HG03432 (cell line): ENCODE measurements at regions not wholly inside any gene's neighbourhood (a gene's known extent, or its start where the extent isn't known, plus 50 kb on each side); places are given as distances from the start of the nearest gene placed in this dataset.

Experiments used
- ATAC-seq: cut with Tn5 transposase; IDR thresholded peaks from one replicate; pipeline ENCODE4 v1.9.1; 2021; ENCODE audit warnings: mild to moderate bottlenecking, moderate library complexity; ENCODE audit not compliant: unreplicated experiment

DNA sequence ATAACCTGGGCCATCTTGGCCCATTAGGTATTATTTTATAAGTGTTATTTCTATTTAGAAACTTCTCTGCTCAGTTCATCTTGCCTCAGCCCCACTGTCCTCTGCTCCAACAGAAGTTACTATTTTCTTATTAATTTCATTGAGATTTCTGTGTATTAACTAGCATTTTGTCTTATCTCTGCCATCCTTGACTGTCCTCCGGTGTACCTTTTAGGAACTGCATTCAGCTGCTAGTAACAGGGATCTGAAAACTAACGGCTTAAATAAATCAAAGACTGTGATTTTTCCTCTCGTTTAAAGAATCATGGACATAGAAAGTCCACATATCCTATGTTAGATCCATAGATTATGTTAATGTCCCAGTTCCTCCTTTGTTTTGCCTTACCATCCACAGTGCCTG, 382.5 kb downstream of the MATN1 start:
- no peak for ATAC-seq

DNA sequence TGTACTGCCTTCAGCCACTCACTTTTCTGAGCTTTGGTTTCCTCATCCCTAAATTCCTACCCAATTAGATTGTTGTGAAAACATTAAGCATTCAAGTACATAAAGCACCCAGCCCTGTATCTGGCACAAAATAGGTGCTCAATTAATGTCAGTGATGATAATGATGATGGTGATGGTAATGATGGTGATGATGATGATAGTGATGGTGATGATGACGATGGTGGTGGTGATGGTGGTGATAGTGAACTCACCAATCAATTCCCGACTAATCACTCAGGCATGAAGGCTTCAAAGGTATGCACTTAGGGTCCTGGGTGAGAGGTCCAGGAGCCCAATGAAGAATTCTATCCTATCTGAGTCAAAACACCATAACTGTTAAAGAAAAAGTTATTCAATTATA, 383.5 kb downstream of the MATN1 start:
- no peak for ATAC-seq

DNA sequence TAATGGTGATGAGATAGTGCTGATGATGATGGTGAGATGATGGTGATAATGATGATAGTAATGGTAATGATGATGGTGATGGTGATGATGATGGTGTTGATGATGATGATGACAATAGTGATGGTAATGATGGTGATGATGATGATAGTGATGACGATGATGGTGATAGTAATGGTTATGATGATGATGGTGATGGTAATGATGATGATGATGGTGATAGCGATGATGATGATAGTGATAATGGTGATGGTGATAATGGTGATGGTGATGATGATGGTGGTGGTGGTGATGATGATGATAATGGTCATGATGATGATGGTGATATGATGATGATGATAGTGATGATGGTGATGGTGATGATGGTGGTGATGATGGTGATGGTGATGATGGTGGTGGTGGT, 384.6 kb downstream of the MATN1 start:
- no peak for ATAC-seq

DNA sequence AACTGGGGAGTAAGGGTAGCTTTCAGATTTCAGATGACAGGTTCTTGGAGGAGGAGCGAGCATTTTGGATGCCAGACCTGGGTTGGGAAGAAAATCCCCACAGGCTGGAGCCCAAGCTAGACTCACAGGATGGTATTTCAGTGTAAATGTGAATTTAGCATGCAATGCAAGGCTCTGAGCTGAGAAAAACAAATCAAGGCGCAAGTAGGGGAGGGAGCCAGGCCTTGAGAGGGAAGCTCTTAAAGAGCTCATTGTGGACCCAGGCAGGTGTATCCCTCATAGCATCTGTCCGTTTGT, 386.1 kb downstream of the MATN1 start:
- ATAC-seq = no peak

DNA sequence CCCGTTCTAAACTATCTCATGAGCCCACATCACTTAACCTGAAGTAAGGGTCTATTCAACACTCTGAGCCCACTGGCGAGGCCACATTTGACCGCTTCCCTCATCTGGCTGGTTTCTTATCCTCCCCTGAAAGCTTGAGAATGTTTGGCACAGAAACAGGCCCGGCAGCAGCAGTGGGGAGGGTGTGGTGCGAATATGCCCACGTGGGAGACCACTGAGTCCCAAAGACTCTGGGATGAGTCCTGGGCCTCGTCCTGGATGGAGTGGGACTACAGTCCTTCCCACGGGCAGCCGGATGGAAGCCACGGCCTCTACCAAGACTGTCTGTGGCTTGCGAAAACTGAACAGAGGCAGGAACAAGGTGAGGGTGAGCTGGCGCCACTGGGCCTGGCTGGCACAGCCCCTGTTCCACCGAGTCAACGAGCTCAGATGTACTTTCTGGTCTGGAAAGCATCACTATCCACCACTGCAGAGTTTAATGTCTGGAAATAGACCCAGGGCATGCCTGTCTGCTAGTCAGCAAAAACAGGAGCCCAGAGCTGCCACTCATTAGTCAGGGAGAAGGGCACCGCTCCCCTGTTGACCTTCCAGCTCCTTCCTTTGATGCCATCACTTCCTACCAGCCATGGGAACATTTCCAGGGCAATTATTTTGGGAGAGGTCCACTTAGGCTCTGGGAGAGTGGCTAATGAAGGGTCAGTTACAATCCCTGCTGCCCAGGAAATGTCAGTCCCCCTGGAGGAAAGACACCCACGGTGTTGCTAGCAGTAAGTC, 386.6 kb downstream of the MATN1 start:
- ATAC-seq = no peak

DNA sequence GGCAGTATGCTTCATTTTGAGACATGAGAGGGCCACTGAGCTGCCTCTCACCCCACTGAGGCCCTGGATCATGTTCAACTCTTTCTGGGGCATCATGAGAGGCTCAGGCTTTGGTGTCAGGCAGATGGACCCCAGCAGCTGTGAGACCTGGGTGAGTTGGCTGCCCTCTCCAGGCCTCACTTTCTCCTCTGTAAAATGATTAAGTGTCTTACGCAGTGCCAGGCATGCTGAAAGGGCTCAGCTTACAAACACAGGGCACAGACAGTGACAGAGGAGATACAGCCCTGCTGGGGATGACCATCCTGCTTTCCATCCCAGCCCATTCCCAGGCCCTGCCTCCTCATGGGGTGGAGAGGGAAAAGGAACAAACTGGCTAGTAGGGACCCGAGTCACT, 387.4 kb downstream of the MATN1 start:
- no peak for ATAC-seq

DNA sequence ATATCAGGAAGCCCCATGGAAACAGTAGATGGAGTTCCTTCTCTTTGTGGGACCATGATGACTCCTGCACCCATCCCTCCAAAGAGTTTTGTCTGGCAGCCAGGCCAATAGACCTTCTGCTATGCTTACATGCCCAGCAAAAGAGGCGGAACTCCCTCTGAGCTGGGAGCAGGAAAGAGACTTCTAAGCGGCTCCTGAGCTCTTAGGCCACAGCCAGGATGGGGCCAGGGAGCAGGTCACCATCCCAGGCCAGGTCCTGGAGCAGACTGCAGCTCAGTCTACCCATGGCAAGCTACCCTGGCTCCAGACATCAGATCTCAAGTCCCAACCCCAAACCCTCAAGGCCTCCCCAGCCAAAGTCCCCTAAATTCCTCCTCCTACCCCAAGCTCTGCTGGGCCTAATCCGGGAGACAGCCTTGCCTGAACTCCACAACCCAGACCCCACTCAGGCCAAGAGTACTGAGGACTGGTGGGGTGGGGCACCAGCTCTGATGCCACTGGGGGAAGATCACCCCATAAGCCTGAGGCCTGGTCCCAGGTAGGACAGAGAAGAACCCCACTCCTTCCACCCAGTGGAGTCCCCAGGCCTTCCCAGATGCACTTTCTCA, 387.9 kb downstream of the MATN1 start:
- ATAC-seq = no peak

DNA sequence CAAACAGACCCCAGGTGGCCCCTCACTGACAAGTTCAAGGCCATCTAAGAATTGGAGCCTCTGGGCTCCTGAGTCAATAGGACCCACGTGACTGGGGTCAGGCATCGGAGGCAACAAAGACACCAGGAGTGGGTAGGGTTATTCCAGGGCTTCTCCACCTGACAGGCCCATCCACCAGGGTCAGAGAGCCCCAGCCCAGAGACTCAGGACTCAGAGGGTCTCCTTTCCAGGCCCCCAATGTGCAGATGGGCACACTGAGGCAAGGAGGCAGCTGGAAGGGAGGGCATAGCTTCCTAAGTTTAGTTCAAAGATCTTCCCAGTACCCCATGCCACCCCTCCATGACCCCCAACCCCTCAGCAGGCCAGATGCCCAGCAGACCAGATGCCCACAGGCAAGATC, 388.6 kb downstream of the MATN1 start:
- no peak for ATAC-seq

DNA sequence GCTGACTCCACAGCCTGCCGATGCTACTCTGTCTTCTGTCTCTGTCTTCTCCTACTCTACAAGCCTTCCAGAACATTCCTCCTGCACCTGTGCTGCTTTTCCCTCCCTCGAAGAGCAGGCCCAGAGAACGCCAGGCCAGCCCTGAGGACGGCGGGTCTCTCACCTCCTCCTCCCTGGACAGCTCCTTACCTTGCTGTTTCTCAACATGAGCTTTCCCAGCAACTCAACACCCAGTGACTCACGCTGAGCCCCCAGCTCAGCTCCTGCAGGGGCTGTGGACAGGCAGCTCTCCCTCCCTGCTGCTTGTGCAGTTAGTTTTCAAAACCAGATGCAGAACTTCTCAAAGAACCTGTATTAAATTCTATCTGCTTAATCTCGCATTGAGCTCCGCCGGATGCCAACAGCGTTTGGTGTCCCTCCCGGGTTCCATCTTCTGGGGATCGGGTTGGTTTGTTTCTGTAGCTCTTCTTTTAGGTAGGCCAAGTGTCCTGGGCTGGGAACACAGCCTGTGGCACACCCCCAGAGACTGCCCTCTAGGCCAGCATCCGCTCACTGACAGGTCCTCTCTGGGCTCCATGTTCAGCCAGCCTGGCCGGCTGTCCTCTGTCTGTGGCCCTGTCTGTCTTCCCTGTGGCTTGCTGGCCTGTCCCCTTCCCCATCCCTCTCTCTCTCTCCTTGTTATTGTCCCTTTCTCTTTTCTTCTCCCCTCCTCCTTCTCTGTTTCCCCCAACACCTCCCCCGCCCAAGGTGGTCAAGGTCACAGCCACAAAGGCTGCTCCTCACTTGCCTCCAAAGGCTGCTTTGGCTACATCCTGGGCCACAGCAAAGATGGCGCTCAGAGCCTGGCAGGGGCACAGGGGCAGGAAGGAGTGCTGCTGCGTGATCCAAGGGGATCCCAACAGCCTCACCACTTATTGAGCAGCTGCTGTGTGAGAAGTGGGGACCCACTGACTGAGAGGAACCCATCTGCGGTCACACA, 391.0 kb downstream of the MATN1 start:
- ATAC-seq = no peak

DNA sequence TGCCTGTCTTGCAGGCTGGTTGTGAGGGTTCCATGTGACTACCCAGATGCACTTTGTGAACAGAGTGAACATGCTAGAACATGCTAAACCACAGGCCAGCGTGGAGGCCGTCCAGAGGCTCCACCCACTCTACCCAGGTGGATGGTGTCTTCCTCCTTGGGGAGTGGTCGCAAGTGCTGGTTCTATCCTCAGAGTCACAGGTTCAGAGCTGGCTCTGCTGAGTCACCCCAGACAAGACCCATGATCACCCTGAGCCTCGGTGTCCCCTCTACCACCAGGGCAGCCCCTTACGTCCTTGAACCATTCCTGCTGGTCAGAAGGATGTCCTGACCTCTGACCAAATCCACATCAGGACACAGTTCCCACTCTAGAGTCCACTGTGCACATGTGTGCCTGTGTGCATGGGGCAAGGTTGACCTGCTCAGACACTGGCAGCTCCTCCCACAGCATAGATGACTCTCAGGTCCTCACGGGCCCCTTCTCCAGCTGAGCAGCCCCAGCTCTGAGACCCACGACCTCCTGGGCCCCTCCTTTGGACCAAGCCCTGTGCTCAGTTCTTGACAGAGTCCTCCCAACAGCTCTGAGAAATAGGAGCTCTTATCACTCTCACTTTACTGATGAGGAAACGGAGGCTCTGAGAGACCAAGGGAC, 391.8 kb downstream of the MATN1 start:
- ATAC-seq = no peak

DNA sequence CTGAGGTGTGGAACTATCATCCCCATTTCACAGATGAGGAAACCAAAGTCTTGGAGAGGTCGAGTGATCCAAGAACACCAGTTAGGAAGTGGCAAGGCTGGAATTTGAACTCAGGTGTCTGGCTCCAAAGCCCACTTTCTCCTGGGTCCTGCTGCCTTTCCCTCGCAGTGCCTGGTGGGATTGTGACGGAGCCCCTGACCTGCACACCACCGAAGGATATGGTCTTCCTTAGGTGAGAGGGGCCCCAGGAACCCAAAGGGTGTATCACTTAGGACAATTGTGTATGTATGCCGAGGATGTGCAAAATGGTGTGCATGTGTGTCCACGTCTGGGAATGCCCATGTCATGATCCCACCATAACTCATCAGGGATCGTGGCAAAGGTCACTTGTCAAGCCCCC, 392.7 kb downstream of the MATN1 start:
- ATAC-seq = no peak

DNA sequence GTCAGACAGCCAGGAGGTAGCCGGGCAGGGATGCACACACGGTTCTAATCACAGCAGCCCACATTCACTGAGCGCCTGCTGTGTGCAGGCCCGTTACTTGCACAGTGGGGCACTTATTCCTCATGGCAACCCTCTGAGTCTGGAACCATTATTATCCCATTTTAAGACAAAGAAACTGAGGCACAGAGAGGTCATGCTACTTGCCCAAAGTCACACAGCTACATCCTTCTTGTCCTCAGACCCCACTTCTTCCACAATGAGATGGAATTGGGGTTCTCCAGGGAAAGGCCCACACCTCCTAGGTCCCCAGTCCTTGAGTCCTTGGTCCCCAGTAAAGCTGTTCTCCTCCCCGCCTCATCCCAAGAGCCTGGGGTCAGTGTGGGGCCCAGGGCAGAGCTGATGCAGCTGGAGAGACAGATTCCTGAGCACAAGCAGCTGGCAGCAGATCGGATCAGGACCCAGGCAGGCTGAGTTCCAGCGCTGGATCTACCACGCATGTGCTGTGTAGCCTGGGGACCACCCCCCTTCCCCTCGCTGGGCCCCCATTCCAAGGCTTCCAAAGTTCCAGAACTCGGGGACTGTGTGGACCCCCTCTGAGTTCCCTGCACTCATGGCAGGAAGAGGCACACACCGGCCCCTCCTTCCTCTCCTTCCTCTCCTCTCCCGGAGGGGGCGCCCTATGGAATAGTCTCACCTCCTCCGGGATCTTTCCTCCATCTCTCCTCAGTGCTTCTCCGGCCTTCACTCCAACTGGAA, 393.4 kb downstream of the MATN1 start:
- ATAC-seq = no peak

DNA sequence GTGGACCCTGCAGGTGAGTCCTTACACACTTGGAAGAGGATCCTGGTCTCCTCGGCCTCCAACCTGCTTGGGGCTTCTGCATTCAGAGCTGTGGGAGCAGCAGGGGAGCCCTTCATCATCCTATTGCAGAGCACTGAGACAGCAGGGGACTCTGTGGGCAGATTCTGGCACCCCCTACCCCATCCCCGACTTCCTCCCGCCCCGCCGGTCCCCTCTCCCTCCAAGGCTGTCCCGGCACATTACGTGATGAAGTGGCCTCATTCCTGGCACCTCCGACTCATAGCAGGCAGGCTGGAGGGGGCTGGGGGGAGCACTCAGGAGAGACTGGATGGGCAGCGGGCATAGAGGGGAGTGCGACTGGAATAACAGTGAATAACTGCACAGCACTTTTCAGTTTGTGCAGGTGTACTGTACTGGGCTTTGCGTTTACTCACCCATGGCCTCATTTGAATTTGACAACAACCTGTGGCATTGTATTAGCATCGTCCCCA, 394.1 kb downstream of the MATN1 start:
- no peak for ATAC-seq

DNA sequence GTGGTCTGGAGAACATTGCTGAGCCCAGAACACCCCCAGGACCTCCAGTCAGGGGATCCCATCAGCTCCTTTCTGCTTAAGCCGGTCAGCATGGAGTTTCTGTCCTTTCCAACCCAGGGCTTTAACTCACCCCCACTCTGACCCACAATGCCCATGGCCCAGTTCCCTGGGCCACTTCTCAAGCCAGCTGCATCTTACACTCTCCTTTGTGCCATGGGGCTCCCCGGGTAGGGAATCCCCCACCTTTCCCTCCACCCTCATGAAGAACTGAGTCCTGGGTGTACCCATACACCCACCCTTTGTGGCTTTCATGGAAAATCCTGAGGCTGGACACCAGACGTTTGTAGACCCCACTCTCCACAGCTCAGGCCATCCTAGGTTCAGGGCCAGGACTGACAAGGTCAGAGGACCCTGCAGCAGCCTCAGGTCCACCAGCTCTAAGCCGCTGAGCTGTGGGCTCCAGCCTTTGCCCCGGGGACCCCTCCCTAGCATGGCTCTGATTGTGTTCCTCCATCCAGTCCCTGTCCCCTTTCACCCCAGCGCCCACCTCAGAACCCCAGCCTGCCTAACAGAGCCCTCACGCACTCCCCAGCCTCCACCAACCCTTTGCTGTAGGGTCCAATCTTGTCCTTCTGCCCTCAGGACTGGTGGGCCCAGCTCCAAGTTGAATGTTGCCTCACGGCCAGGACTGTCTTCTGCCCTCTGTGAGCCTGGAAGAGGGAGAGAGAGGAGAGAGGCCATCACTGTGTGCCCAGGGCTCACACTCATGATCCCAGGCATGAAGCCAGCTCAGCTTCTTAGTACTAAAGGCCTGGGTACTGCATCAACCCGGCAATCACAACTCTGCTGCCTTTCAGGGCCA, 394.8 kb downstream of the MATN1 start:
- ATAC-seq = no peak

DNA sequence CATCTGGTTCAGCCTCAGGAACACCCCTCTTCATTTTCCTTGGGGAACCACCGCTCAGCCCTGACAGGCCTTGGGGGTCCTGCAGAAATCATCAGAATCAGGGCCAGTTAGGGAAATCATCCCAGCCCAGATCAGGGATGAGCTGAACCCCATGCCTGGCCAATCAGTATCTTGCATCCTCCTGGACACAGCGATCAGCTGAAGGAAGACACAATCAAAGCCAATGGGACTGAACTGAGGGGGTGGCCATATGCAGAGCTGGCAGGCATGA, 395.4 kb downstream of the MATN1 start:
- ATAC-seq = no peak

DNA sequence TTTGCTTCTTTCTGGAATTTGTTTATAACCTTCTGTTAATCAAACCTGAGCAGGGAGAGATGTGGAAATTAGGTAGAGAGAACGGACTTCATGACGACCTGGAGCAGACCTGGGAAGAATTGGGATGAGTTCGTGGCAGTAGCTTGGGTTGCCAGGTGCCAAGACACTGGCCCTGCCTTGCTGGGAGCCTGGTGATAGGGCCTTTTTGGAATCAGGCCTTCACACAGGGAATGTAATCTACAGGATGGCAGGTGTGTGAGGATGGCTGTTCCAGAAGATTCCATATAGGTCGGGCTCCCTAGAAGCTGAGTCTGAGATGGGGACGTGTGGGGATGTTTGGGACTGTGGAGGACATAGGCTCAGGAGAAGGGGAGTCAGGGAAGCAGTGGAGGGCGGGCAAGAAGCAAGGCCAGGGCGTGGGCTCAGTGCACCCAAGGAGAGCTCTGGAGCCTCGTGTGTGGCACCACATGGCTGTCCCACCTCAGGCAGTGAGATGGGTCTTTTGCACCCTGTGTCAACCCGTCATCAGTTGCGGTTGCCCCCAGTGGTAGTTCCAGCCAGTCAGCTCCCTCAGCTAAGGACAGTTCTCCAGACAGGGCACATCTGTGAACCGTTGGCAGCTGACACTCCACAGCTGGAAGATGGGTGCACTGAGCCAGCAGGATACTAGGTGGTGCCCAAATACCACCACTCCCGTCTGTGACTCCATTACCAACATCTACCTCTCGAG, 395.9 kb downstream of the MATN1 start:
- ATAC-seq = no peak

DNA sequence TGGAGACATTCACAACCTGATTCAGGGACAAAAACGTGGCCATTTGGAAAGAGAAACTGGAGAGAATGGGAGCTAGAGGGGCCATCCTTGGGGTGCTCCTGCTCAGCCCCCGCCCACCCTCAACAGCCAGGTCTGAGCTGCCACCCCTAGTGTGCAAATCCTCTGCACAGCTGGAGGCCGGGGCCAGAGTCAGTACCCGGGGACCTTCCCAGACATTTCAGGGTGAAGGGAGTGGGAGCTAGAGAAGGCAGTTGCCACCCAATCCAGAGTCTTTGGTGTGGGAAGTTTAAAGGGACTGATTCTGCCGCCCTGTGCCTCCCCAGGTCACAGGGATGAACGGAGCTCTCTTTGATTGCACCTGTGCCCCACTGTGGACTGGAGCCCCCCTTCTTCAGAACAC, 397.4 kb downstream of the MATN1 start:
- no peak for ATAC-seq

DNA sequence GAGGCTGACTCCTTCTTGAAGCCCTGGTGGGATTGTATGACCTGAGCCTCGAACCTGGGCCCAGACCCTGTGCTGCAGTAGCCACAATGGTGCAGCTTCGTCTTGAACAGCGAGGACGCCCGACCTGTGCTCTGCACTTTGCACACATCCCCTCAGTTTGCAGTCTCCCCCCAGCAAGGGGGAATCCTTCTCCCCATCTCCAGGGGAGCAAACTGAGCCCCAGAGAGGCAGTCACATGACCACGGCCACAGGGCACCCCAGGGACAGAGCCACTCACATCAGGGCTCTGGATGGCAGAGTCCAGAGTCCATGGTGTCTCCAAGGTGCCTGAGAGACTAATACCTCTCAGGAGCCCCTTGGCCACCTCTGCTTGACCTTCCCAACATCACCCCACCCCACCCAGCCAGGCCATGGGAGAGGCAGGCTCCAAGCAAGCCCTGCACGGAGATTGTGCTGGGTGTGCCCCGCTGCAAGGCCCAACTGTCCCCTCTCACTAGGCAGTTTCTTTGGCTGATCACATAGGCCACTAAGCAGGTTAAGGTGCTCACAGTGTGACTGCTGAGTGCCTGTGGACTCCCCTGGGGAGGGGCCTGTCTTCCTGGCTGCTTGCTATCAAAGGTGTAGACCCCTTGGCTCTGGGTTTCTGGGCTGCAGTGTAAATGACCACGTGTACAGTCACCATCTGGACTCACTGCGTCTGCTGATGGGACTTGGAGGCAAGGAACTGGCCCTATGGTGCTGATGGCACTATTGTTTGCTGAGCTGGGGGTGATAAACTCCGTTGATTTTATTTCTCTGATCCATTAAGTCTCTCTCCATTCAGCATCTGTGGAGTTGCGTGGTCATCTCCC, 398.1 kb downstream of the MATN1 start:
- no peak for ATAC-seq
